Keratinocyte (primary cell): ENCODE measurements at regions not wholly inside any gene's neighbourhood (a gene's known extent, or its start where the extent isn't known, plus 50 kb on each side); places are given as distances from the start of the nearest gene placed in this dataset.

Experiments
- EZH2 ChIP-seq: IDR thresholded peaks from one replicate; pipeline ENCODE4 v1.6.1; 2012; ENCODE audit warnings: inconsistent platforms, mild to moderate bottlenecking, low read length, moderate library complexity
- TF ChIP-seq, protein P1 (sequence below), 3 experiments: IDR thresholded peaks in 1 of 3; conservative IDR thresholded peaks in 1 of 3; optimal IDR thresholded peaks in 1 of 3; 2 replicates in 2 of 3; 3 replicates in 1 of 3; pipeline versions ENCODE3 to v1.5.1; 2011; ENCODE audit warnings: low read length in 3 of 3, mild to moderate bottlenecking in 3 of 3, moderate library complexity in 2 of 3, control low read depth in 1 of 3, inconsistent platforms in 1 of 3; ENCODE audit not compliant: insufficient read depth in 2 of 3; ENCODE audit errors: extremely low read depth in 1 of 3

DNA sequence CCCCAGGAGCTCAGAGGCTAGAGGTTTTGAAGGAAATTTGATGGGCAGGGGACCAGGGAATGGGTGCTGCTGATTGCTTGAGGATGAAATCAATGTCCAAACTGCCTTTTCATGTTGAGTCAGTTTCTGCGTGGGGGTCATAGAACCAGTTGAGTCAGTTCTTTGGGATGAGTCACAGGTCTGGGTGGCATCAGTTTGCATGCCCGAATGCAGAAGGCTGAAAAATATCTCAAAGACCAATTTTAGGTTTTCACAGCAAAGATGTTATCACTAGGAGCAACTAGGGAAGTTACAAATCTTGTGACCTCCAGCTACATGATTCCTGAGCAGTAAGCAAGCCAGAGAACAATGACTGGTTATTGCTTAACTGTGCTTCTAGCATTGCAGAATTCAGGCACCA is 1135.1 kb upstream of the CRIM1 start:
- TF ChIP-seq EZH2: no peak
- TF ChIP-seq, protein P1, sequence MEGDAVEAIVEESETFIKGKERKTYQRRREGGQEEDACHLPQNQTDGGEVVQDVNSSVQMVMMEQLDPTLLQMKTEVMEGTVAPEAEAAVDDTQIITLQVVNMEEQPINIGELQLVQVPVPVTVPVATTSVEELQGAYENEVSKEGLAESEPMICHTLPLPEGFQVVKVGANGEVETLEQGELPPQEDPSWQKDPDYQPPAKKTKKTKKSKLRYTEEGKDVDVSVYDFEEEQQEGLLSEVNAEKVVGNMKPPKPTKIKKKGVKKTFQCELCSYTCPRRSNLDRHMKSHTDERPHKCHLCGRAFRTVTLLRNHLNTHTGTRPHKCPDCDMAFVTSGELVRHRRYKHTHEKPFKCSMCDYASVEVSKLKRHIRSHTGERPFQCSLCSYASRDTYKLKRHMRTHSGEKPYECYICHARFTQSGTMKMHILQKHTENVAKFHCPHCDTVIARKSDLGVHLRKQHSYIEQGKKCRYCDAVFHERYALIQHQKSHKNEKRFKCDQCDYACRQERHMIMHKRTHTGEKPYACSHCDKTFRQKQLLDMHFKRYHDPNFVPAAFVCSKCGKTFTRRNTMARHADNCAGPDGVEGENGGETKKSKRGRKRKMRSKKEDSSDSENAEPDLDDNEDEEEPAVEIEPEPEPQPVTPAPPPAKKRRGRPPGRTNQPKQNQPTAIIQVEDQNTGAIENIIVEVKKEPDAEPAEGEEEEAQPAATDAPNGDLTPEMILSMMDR (optimal IDR thresholded peaks at IDR 0.05 in 1 of 3, IDR thresholded peaks at IDR 0.05 in 1 of 3, conservative IDR thresholded peaks at IDR 0.05 in 1 of 3; ENCODE audit: extremely low read depth in 1 of 3, insufficient read depth in 2 of 3, low read length in 3 of 3): no peak
